Psoas muscle (tissue), 7 donors: ENCODE measurements at regions not wholly inside any gene's neighbourhood (a gene's known extent, or its start where the extent isn't known, plus 50 kb on each side); places are given as distances from the start of the nearest gene placed in this dataset.
"Not testable (repeated sequence)": the region's sequence is repeated elsewhere in the genome, so short reads cannot be mapped to it uniquely, and the experiment has no call there.

ENCODE experiments used
- ATAC-seq, 4 donors: fragments of 200-7000 bp; cut with Tn5 transposase; one replicate each; pipeline ENCODE4 v1.9.1; 2020; ENCODE audit warnings: moderate library complexity in 3 of 4, mild to moderate bottlenecking in 2 of 4
- DNase-seq, 2 donors: peaks; one replicate each; pipeline ENCODE4 v3.0.0-alpha.2; 2020
- H3K27ac ChIP-seq: fragments of 200-600 bp; one replicate; pipeline ENCODE4 v1.8.0; 2022
- H3K27me3 ChIP-seq, 3 donors: fragments of 200-600 bp in 1 of 3; one replicate each; pipeline versions ENCODE4 v1.6.1 to v1.8.0; 2013 to 2022; ENCODE audit warnings: low read length in 2 of 3, mild to moderate bottlenecking in 2 of 3, moderate library complexity in 1 of 3; ENCODE audit not compliant: insufficient read depth in 3 of 3
- H3K36me3 ChIP-seq, 2 donors: fragments of 200-600 bp in 1 of 2; one replicate each; pipeline versions ENCODE4 v1.6.1 to v1.8.0; 2013 to 2022; ENCODE audit warnings: low read depth in 1 of 2, mild to moderate bottlenecking in 1 of 2, moderate library complexity in 1 of 2; ENCODE audit not compliant: insufficient read depth in 1 of 2
- H3K4me1 ChIP-seq: fragments of 200-600 bp; one replicate; pipeline ENCODE4 v1.8.0; 2022
- H3K4me3 ChIP-seq: fragments of 200-600 bp; one replicate; pipeline ENCODE4 v1.8.0; 2022; ENCODE audit warnings: mild to moderate bottlenecking
- H3K9me3 ChIP-seq: fragments of 200-600 bp; one replicate; pipeline ENCODE4 v1.8.0; 2022
- WGBS, 3 donors: extraction: QIAGEN DNeasy Blood & Tissue Kit; methylation state at CpG; one replicate each; pipeline versions ENCODE4 v1.1.6 to v1.1.7; 2013; 5-methylcytosine and 5-hydroxymethylcytosine counted together
- intact Hi-C, 2 donors: fragments of 100-400 bp; cut with DNase I; formaldehyde crosslinking; loops; one replicate each; pipeline versions ENCODE4 v1.11.0 to v1.14.2; 2022
- TF ChIP-seq, protein P1 (sequence below): fragments of 200-600 bp; IDR thresholded peaks from one replicate; pipeline ENCODE4 v1.8.0; 2022; ENCODE audit warnings: antibody characterized with exemption
- donor health status: healthy with polysubstance abuse.
- donor health status: DM: no; HTN: no; CAD: no; lungs with moderate emphysema.
- donor health status: Bipolar disorder and iron deficiency.
- donor health status: healthy.
- donor health status: DM: yes; HTN: yes; CAD: no.
- donor health status: DM: no; HTN: no; CAD: no.
- donor health status: DM: yes; HTN: yes; CAD: no.

DNA sequence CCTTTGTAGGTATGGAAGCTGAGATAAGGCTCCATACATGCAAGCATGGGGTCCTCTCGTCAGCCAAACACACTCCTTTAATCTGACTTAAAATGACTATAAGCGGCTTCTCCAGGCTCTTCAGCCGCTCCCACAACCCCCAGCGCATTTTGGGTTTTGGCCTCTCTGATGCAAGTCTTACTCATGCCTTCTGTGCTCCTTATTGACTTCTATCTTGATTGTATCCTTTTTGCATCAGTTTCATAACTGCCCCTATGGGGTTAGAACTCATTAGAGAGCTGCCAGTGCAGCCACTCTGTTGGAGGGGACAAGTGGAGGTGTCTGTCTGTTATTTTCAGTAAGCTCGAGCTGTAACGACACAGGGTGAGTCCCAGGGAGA, 70.1 kb upstream of the TAB2 start:
- TF ChIP-seq, protein P1, sequence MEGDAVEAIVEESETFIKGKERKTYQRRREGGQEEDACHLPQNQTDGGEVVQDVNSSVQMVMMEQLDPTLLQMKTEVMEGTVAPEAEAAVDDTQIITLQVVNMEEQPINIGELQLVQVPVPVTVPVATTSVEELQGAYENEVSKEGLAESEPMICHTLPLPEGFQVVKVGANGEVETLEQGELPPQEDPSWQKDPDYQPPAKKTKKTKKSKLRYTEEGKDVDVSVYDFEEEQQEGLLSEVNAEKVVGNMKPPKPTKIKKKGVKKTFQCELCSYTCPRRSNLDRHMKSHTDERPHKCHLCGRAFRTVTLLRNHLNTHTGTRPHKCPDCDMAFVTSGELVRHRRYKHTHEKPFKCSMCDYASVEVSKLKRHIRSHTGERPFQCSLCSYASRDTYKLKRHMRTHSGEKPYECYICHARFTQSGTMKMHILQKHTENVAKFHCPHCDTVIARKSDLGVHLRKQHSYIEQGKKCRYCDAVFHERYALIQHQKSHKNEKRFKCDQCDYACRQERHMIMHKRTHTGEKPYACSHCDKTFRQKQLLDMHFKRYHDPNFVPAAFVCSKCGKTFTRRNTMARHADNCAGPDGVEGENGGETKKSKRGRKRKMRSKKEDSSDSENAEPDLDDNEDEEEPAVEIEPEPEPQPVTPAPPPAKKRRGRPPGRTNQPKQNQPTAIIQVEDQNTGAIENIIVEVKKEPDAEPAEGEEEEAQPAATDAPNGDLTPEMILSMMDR = no peak
- no peaks in the 10 kb centered on the region for H3K9me3 ChIP-seq
- no peaks in the 10 kb centered on the region for H3K4me1 ChIP-seq
- intact Hi-C loops = no loop called here
- H3K36me3 ChIP-seq = no peaks in the 10 kb centered on the region
- no peak overlapping the region for H3K4me3 ChIP-seq
- no peak overlapping the region for H3K27ac ChIP-seq
- WGBS, 3 donors = 89 to 91% (median 91%) methylated on average over 6 of the region's 6 CpGs
- ATAC-seq = no peak
- no peaks in the 10 kb centered on the region for H3K27me3 ChIP-seq
- DNase-seq = no peak

DNA sequence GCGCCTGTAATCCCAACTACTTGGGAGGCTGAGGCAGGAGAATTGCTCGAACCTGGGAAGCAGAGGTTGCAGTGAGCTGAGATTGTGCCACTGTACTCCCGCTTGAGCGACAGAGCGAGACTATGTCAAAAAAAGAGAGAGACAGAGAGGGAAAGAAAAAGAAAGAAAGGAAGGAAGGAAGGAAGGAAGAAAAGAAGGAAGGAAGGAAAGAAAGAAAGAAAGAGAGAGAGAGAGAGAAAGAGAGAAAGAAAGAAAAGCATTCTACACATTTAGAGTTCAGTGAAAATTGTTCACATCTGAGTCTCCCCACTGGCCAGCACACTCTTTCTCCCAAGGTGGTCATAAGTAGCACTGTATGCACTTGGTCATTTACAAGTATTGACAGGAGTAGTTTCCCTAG, 69.2 kb upstream of the TAB2 start:
- DNase-seq, H3K9me3 ChIP-seq: not testable (repeated sequence)

DNA sequence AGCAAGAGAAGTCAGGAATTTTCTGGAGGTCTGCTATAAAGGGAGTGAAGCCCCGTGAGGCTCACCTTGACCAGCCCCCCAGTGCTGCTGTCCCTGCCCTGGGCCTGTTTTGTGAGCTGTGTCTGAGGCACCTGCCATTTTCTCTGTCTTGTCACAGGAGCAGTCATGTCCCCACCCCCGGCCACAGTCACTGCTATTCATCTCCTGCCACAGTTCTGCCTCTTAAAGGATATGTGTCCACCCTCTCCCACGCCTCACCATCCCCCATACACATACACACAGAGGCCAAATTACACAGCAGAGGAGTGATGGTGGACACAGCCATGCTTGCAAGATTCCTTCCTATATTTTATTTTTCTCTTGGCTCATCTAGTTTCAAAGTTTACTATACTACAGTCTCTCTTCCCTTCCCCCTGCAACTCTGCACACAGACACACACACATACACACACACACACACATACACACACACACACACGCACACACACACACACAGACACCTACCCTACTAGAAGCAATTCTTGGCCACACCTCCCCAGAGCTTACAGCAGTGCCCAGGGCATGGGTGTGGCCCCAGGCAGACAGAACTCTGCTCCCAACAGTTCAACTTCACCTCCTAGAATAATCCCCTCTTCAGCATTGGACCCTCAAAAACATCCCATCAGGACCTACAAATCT, 68.7 kb upstream of the TAB2 start:
- no peaks in the 10 kb centered on the region for H3K4me1 ChIP-seq
- H3K4me3 ChIP-seq = no peak overlapping the region
- H3K9me3 ChIP-seq = no peaks in the 10 kb centered on the region
- H3K27ac ChIP-seq = no peak overlapping the region
- TF ChIP-seq, protein P1 = no peak
- 64 to 72% (median 67%) methylated on average over 4 of the region's 4 CpGs for WGBS, 3 donors
- no peaks in the 10 kb centered on the region for H3K27me3 ChIP-seq
- no peak for ATAC-seq
- H3K36me3 ChIP-seq = no peaks in the 10 kb centered on the region
- intact Hi-C loops = no loop called here
- no peak for DNase-seq

More for the DNA sequence above, 69.2 kb upstream of the TAB2 start:
- H3K36me3 ChIP-seq, ATAC-seq, intact Hi-C loops, H3K27me3 ChIP-seq, H3K27ac ChIP-seq, H3K4me1 ChIP-seq, H3K4me3 ChIP-seq: not testable (repeated sequence)
- 96 to 98% (median 97%) methylated on average over 5 of the region's 5 CpGs for WGBS, 3 donors

DNA sequence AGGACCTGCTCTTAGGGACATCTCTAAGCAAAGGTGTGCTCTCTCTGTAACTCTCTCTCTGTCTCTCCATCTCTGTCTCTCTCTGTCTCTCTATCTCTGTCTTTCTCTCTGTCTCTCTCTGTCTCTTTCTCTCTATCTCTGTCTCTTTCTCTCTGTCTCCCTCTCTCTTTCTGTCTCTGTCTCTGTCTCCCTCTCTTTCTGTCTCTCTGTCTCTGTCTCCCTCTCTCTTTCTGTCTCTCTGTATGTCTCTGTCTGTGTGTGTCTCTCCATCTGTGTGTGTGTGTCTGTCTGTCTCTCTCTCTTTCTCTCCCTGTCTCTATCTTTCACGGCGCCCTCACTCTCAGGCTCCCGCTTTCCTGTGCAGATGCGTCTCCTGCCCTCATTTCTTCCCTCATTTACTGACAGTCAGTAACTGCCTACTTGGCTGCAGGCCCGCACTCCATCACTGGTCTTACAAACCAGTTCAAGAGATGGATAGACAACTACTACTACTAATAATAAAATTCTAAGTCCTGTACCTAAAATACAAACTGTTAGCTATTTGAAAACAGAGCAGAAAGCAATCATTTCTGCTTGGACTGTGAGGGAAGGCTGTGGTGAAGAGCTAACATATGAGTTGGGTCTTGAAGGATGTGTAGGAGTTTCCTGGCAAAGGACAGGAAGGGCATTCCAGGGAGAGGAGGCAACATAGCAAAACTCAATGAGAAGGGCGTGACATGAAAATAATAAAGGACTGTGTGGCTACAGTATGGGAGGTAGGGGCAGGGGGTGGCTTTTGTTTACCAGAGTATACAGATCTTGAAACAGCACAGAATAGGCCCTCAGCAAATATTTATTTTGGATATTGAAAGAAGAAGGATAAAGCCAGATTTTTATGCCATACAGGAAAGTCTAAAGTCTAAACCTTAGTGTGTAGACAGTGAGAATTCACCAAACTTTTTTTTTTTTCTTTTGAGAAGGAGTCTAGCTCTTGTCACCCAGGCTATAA, 67.8 kb upstream of the TAB2 start:
- Histone ChIP-seq H3K27ac (no peak overlapping the region), H3K4me1 (no peaks in the 10 kb centered on the region), H3K9me3 (no peaks in the 10 kb centered on the region), H3K36me3 (no peaks in the 10 kb centered on the region), H3K4me3 (no peak overlapping the region), H3K27me3 (no peaks in the 10 kb centered on the region)
- intact Hi-C loops = no loop called here
- no peak for ATAC-seq
- 86 to 89% (median 89%) methylated on average over 6 of the region's 6 CpGs for WGBS, 3 donors
- TF ChIP-seq, protein P1 = no peak
- no peak for DNase-seq

DNA sequence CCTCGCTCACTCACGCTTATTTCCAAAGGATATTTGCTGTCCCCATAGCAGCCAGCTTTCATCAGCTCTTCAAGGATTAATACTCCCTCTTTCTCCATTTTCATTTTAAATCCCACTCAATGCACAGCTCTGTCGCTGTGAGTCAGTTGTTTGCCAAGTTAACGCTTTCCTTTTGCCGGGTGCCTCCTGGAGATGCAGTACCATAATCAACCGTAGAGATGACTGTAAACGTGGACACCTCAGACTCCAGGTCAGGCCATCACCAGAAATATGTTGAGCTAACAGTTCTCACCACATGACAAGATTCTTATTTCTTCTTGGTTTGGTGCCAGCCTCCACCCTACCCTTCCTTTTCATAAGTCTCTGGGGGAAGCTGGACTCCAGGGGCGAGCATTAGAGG, 66.6 kb upstream of the TAB2 start:
- DNase-seq = no peak
- Histone ChIP-seq H3K27ac (no peak overlapping the region), H3K4me1 (no peaks in the 10 kb centered on the region), H3K27me3 (no peaks in the 10 kb centered on the region), H3K36me3 (no peaks in the 10 kb centered on the region), H3K4me3 (no peak overlapping the region), H3K9me3 (no peaks in the 10 kb centered on the region)
- TF ChIP-seq, protein P1 = no peak
- intact Hi-C loops = no loop called here
- ATAC-seq = no peak
- WGBS, 3 donors = 75 to 81% (median 78%) methylated on average over 8 of the region's 8 CpGs
